Muscle layer of colon (tissue), 2 donors: ENCODE measurements at regions not wholly inside any gene's neighbourhood (a gene's known extent, or its start where the extent isn't known, plus 50 kb on each side); places are given as distances from the start of the nearest gene placed in this dataset.

Experiments used
- H3K27ac ChIP-seq: one replicate; pipeline ENCODE4 v1.7.0; 2013; ENCODE audit warnings: low read depth, mild to moderate bottlenecking, low read length, moderate library complexity
- H3K27me3 ChIP-seq, 2 donors: one replicate each; pipeline ENCODE4 v1.7.0; 2013; ENCODE audit warnings: low read length in 2 of 2, mild to moderate bottlenecking in 2 of 2; ENCODE audit not compliant: insufficient read depth in 2 of 2, control insufficient read depth in 1 of 2
- H3K36me3 ChIP-seq: one replicate; pipeline ENCODE4 v1.7.0; 2013; ENCODE audit warnings: mild to moderate bottlenecking, low read length; ENCODE audit not compliant: insufficient read depth
- H3K4me1 ChIP-seq: one replicate; pipeline ENCODE4 v1.7.0; 2013; ENCODE audit warnings: mild to moderate bottlenecking, low read length; ENCODE audit not compliant: insufficient read depth
- H3K4me3 ChIP-seq, 2 donors: one replicate each; pipeline ENCODE4 v1.7.0; 2013; ENCODE audit warnings: low read length in 2 of 2, low read depth in 1 of 2, mild to moderate bottlenecking in 1 of 2, moderate library complexity in 1 of 2
- H3K9ac ChIP-seq: one replicate; pipeline ENCODE4 v1.7.0; 2013; ENCODE audit warnings: low read length
- H3K9me3 ChIP-seq: one replicate; pipeline ENCODE4 v1.7.0; 2013; ENCODE audit warnings: mild to moderate bottlenecking, low read length
- donor health status: abdominal sarcoma.
- donor health status: Adenocarcinoma of cecum.

- no peak overlapping the region for H3K4me3 ChIP-seq
These were observed 413.4 kb upstream of the ADAMTS5 start for GRCh38 chr21:27380303-27380702.

GRCh38 chr21:27379354-27379753 lies 412.5 kb upstream of the ADAMTS5 start:
- H3K4me3 ChIP-seq, result no peak overlapping the region
- no peaks in the 10 kb centered on the region for H3K36me3 ChIP-seq
- no peaks in the 10 kb centered on the region for H3K9me3 ChIP-seq
- no peaks in the 10 kb centered on the region for H3K27me3 ChIP-seq
- H3K9ac ChIP-seq, result no peak overlapping the region
- H3K4me1 ChIP-seq, result no peaks in the 10 kb centered on the region
- H3K27ac ChIP-seq, result no peak overlapping the region

More at GRCh38 chr21:27380303-27380702, 413.4 kb upstream of the ADAMTS5 start:
- H3K27ac ChIP-seq, result no peak overlapping the region
- no peak overlapping the region for H3K9ac ChIP-seq
- H3K9me3 ChIP-seq, result no peaks in the 10 kb centered on the region
- no peaks in the 10 kb centered on the region for H3K27me3 ChIP-seq
- no peaks in the 10 kb centered on the region for H3K4me1 ChIP-seq
- H3K36me3 ChIP-seq, result no peaks in the 10 kb centered on the region

GRCh38 chr21:27372381-27372780 lies 405.5 kb upstream of the ADAMTS5 start:
- Histone ChIP-seq H3K4me3 (no peak overlapping the region), H3K4me1 (no peaks in the 10 kb centered on the region), H3K27ac (no peak overlapping the region), H3K36me3 (no peaks in the 10 kb centered on the region), H3K9me3 (no peaks in the 10 kb centered on the region), H3K9ac (no peak overlapping the region), H3K27me3 (no peaks in the 10 kb centered on the region)

- no peaks in the 10 kb centered on the region for H3K27me3 ChIP-seq
These were observed 405.1 kb upstream of the ADAMTS5 start for GRCh38 chr21:27371975-27372331.

GRCh38 chr21:27371115-27371974 lies 404.5 kb upstream of the ADAMTS5 start:
- Histone ChIP-seq H3K4me1 (no peaks in the 10 kb centered on the region), H3K9me3 (no peaks in the 10 kb centered on the region), H3K9ac (no peak overlapping the region), H3K27ac (no peak overlapping the region), H3K27me3 (no peaks in the 10 kb centered on the region), H3K36me3 (no peaks in the 10 kb centered on the region), H3K4me3 (no peak overlapping the region)

More at GRCh38 chr21:27371975-27372331, 405.1 kb upstream of the ADAMTS5 start:
- no peaks in the 10 kb centered on the region for H3K9me3 ChIP-seq
- H3K4me3 ChIP-seq, result no peak overlapping the region
- H3K27ac ChIP-seq, result no peak overlapping the region
- H3K4me1 ChIP-seq, result no peaks in the 10 kb centered on the region
- H3K36me3 ChIP-seq, result no peaks in the 10 kb centered on the region
- no peak overlapping the region for H3K9ac ChIP-seq

GRCh38 chr21:27369978-27370571 lies 403.2 kb upstream of the ADAMTS5 start:
- no peak overlapping the region for H3K4me3 ChIP-seq
- H3K9me3 ChIP-seq, result no peaks in the 10 kb centered on the region
- no peaks in the 10 kb centered on the region for H3K27me3 ChIP-seq
- no peak overlapping the region for H3K9ac ChIP-seq
- no peak overlapping the region for H3K27ac ChIP-seq
- no peaks in the 10 kb centered on the region for H3K4me1 ChIP-seq
- H3K36me3 ChIP-seq, result no peaks in the 10 kb centered on the region

GRCh38 chr21:27369234-27369633 lies 402.3 kb upstream of the ADAMTS5 start:
- Histone ChIP-seq H3K9me3 (no peaks in the 10 kb centered on the region), H3K27ac (no peak overlapping the region), H3K36me3 (no peaks in the 10 kb centered on the region), H3K9ac (no peak overlapping the region), H3K27me3 (no peaks in the 10 kb centered on the region), H3K4me3 (no peak overlapping the region), H3K4me1 (no peaks in the 10 kb centered on the region)

GRCh38 chr21:27366646-27367235 lies 399.9 kb upstream of the ADAMTS5 start:
- H3K4me1 ChIP-seq, result no peaks in the 10 kb centered on the region
- H3K27ac ChIP-seq, result no peak overlapping the region
- H3K9ac ChIP-seq, result no peak overlapping the region
- no peaks in the 10 kb centered on the region for H3K9me3 ChIP-seq
- H3K4me3 ChIP-seq, result no peak overlapping the region
- H3K36me3 ChIP-seq, result no peaks in the 10 kb centered on the region
- H3K27me3 ChIP-seq, result no peaks in the 10 kb centered on the region

- H3K36me3 ChIP-seq, result no peaks in the 10 kb centered on the region
- H3K4me1 ChIP-seq, result no peaks in the 10 kb centered on the region
- no peaks in the 10 kb centered on the region for H3K9me3 ChIP-seq
- no peak overlapping the region for H3K9ac ChIP-seq
- H3K27me3 ChIP-seq, result no peaks in the 10 kb centered on the region
- H3K4me3 ChIP-seq, result no peak overlapping the region
- no peak overlapping the region for H3K27ac ChIP-seq
These were observed 399.1 kb upstream of the ADAMTS5 start for GRCh38 chr21:27366036-27366435.

- H3K4me3 ChIP-seq, result no peak overlapping the region
- H3K4me1 ChIP-seq, result no peaks in the 10 kb centered on the region
- no peaks in the 10 kb centered on the region for H3K9me3 ChIP-seq
- H3K27ac ChIP-seq, result no peak overlapping the region
- no peak overlapping the region for H3K9ac ChIP-seq
- H3K27me3 ChIP-seq, result no peaks in the 10 kb centered on the region
- H3K36me3 ChIP-seq, result no peaks in the 10 kb centered on the region
These were observed 398.5 kb upstream of the ADAMTS5 start for GRCh38 chr21:27365394-27365793.

- no peak overlapping the region for H3K27ac ChIP-seq
- H3K27me3 ChIP-seq, result no peaks in the 10 kb centered on the region
- no peak overlapping the region for H3K4me3 ChIP-seq
- H3K36me3 ChIP-seq, result no peaks in the 10 kb centered on the region
- H3K4me1 ChIP-seq, result peaks cover 9% of the 10 kb centered on the region
- no peaks in the 10 kb centered on the region for H3K9me3 ChIP-seq
- no peak overlapping the region for H3K9ac ChIP-seq
These were observed 397.0 kb upstream of the ADAMTS5 start for GRCh38 chr21:27363719-27364477.
